Glutamatergic neuron (in vitro differentiated cells): ENCODE measurements at regions not wholly inside any gene's neighbourhood (a gene's known extent, or its start where the extent isn't known, plus 50 kb on each side); places are given as distances from the start of the nearest gene placed in this dataset.
"Not testable (repeated sequence)": the region's sequence is repeated elsewhere in the genome, so short reads cannot be mapped to it uniquely, and the experiment has no call there.

Experiments used
- DNase-seq: peaks from one replicate; pipeline ENCODE4 v3.0.0; 2022
- H3K27ac Mint-ChIP-seq: one replicate; pipeline ENCODE4 v1.8.0; 2020; ENCODE audit warnings: mild to moderate bottlenecking, mixed read lengths, inconsistent platforms; ENCODE audit not compliant: unreplicated experiment
- H3K27me3 Mint-ChIP-seq: one replicate; pipeline ENCODE4 v1.8.0; 2020; ENCODE audit warnings: mild to moderate bottlenecking, moderate library complexity, mixed read lengths, inconsistent platforms; ENCODE audit not compliant: unreplicated experiment
- H3K36me3 Mint-ChIP-seq: one replicate; pipeline ENCODE4 v1.8.0; 2020; ENCODE audit warnings: mild to moderate bottlenecking, mixed read lengths, inconsistent platforms; ENCODE audit not compliant: unreplicated experiment
- H3K4me1 Mint-ChIP-seq: one replicate; pipeline ENCODE4 v1.8.0; 2020; ENCODE audit warnings: mild to moderate bottlenecking, low read depth, mixed read lengths, inconsistent platforms; ENCODE audit not compliant: unreplicated experiment
- H3K4me3 Mint-ChIP-seq: one replicate; pipeline ENCODE4 v1.8.0; 2020; ENCODE audit warnings: mild to moderate bottlenecking, mixed read lengths, inconsistent platforms; ENCODE audit not compliant: unreplicated experiment
- H3K9me3 Mint-ChIP-seq: one replicate; pipeline ENCODE4 v1.8.0; 2020; ENCODE audit warnings: mild to moderate bottlenecking, moderate library complexity, mixed read lengths, inconsistent platforms; ENCODE audit not compliant: unreplicated experiment
- TF ChIP-seq, protein P1 (sequence below): fragments of 200-600 bp; sonication (generic); IDR thresholded peaks from one replicate; pipeline ENCODE4 v1.5.0; 2021; ENCODE audit not compliant: partially characterized antibody, unreplicated experiment

DNA sequence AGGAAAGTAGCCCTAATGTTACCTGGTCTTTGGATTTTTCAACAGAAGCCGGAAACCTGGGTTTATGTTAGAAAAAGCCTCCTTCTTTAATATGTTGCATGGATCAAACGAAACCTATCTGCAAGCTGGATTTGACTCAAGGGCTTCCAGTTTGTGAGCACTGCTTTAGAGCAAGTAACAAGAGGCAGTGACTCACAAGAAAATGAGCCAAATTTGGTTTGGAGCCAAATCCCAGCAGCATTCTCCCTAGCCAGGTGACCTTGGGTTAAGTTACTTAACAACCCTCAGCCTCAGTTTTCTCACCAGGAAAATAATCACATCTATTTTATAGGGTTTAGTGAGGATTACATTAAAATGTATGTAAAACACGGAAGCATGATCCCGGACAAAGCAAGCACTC, 215.2 kb upstream of the PRICKLE2 start:
- TF ChIP-seq, protein P1, sequence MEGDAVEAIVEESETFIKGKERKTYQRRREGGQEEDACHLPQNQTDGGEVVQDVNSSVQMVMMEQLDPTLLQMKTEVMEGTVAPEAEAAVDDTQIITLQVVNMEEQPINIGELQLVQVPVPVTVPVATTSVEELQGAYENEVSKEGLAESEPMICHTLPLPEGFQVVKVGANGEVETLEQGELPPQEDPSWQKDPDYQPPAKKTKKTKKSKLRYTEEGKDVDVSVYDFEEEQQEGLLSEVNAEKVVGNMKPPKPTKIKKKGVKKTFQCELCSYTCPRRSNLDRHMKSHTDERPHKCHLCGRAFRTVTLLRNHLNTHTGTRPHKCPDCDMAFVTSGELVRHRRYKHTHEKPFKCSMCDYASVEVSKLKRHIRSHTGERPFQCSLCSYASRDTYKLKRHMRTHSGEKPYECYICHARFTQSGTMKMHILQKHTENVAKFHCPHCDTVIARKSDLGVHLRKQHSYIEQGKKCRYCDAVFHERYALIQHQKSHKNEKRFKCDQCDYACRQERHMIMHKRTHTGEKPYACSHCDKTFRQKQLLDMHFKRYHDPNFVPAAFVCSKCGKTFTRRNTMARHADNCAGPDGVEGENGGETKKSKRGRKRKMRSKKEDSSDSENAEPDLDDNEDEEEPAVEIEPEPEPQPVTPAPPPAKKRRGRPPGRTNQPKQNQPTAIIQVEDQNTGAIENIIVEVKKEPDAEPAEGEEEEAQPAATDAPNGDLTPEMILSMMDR: no peak
- Mint-ChIP-seq H3K4me1 (no peaks in the 10 kb centered on the region), H3K27me3 (peaks cover 2% of the 10 kb centered on the region), H3K4me3 (no peak overlapping the region), H3K36me3 (no peaks in the 10 kb centered on the region), H3K9me3 (no peaks in the 10 kb centered on the region), H3K27ac (no peak overlapping the region)
- DNase-seq: no peak

DNA sequence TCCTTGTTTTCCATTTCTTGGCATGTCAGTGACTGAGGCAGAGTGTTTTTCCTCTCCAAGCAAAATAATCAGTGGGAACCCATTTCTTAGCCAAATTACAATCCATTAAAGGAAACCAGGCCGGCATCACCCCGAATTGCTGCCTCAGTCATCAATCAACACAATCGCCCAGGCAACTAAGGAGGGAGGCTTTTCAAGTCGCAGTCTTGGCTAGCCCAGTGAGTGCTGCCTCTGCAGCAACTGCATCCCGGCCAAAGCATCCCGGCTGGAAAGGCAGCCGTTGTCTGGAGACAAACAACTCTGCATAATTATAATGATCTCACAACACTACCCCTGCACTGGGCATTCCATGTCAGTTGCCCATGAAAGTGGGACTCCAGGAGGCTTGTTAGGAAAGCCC, 213.5 kb upstream of the PRICKLE2 start:
- H3K4me1 Mint-ChIP-seq: no peaks in the 10 kb centered on the region
- H3K4me3 Mint-ChIP-seq: no peak overlapping the region
- H3K36me3 Mint-ChIP-seq: peaks cover 10% of the 10 kb centered on the region
- no peaks in the 10 kb centered on the region for H3K9me3 Mint-ChIP-seq
- no peak overlapping the region for H3K27ac Mint-ChIP-seq
- H3K27me3 Mint-ChIP-seq: peaks cover 2% of the 10 kb centered on the region
- DNase-seq: no peak
- TF ChIP-seq, protein P1: no peak

DNA sequence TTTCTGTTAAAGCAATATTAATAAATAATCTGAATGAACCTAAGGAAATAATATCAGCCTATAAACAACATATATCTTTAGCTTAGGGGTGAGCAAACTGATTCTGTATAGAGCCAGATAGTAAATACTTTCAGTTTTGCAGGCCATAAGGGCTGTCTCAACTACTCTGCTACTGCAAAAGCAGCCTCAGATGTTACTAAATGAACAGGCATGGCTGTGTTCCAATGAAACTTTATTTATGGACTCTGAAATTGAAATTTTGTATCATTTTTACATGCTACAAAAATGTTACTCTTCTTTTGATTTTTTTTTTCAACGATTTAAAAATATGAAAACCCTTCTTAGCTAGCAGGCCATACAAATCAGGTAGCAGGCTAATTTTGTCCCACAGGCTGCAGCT, 212.8 kb upstream of the PRICKLE2 start:
- TF ChIP-seq, protein P1: no peak
- Mint-ChIP-seq H3K27me3 (peaks cover 2% of the 10 kb centered on the region), H3K9me3 (no peaks in the 10 kb centered on the region), H3K4me3 (no peak overlapping the region), H3K36me3 (peaks cover 12% of the 10 kb centered on the region), H3K27ac (no peak overlapping the region), H3K4me1 (no peaks in the 10 kb centered on the region)
- no peak for DNase-seq

DNA sequence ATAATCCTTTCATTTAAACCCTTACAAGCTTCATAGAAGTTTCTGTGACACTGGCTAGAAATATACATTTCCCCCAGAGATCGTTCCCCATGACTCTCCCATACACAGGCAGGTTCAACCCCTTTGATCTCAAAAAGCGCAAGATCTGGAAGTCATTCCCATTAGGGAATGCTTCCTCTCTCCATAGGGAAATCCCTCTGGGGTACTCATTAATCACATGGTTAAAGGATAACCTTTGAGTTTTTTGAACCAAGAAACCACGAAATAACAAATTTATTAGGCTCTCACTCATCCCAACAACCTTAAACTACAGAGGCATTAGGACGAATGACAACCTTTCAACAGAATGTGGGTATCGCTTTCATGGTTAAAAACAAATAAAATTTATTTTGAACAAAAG, 211.9 kb upstream of the PRICKLE2 start:
- Mint-ChIP-seq H3K4me3 (no peak overlapping the region), H3K36me3 (peaks cover 12% of the 10 kb centered on the region), H3K9me3 (peaks cover 2% of the 10 kb centered on the region), H3K27me3 (peaks cover 2% of the 10 kb centered on the region), H3K27ac (no peak overlapping the region), H3K4me1 (no peaks in the 10 kb centered on the region)
- no peak for DNase-seq
- TF ChIP-seq, protein P1: no peak

DNA sequence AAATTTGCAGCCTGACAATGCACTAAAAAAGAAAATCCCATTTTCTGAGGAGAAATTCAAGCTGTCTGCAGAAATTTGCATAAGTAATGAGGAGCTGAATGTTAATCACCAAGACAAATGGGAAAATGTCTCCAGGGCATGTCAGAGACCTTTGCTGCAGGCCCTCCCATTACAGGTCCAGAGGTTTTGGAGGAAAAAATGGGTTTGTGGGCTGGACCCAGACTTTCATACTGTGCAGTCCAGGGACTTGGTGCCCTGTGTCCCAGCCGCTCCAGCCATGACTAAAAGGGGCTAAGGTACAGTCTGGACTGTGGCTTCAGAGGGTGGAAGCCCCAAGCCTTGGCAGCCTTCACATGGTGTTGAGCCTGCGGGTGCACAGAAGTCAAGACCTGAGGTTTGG, 209.8 kb upstream of the PRICKLE2 start:
- DNase-seq, H3K27ac Mint-ChIP-seq, H3K27me3 Mint-ChIP-seq, H3K4me3 Mint-ChIP-seq, H3K4me1 Mint-ChIP-seq, H3K9me3 Mint-ChIP-seq: not testable (repeated sequence)
- peaks cover 16% of the 10 kb centered on the region for H3K36me3 Mint-ChIP-seq

DNA sequence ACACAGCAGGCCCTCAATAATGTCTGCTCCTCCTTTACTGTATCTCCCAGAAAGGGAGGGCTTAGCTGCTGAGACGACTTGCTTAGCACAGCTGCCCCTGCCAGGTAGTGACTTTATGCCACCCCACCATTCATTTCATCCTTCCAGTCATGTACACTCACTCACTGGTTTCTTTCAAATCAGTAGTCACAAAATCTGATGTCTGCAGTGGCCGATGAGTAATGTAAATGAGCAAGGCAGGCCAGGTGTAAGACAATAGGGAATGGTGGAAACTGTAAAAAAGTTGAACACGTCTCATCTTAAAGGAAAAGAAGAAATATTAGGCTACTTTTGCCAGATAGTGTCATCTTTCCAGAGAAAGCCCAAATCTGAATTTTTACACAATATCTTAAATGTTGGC, 207.6 kb upstream of the PRICKLE2 start:
- Mint-ChIP-seq H3K4me3 (no peak overlapping the region), H3K27ac (no peak overlapping the region)
- TF ChIP-seq, protein P1: no peak

More for the DNA sequence above, 207.6 kb upstream of the PRICKLE2 start:
- H3K27me3 Mint-ChIP-seq: peaks cover 2% of the 10 kb centered on the region
- peaks cover 2% of the 10 kb centered on the region for H3K9me3 Mint-ChIP-seq
- no peak for DNase-seq
- H3K36me3 Mint-ChIP-seq: peaks cover 16% of the 10 kb centered on the region
- H3K4me1 Mint-ChIP-seq: no peaks in the 10 kb centered on the region
